ENCODE measurements at regions not wholly inside any gene's neighbourhood (a gene's known extent, or its start where the extent isn't known, plus 50 kb on each side); places are given as distances from the start of the nearest gene placed in this dataset.

- no peak for TF ChIP-seq ATF3 (IDR thresholded peaks at IDR 0.05; ENCODE audit: borderline replicate concordance, extremely low read depth, low read depth, low read length)
- no peak for TF ChIP-seq NR2F1 (conservative IDR thresholded peaks at IDR 0.05)
- no peak for TF ChIP-seq MEF2A (IDR thresholded peaks at IDR 0.05; ENCODE audit: insufficient read depth, low read depth, low read length)
- no peak for TF ChIP-seq RBBP5 (conservative IDR thresholded peaks at IDR 0.05)
- TF ChIP-seq POLR2AphosphoS5 (IDR thresholded peaks at IDR 0.05; ENCODE audit: low read length) = no peak
- no peak for TF ChIP-seq TAF1 (IDR thresholded peaks at IDR 0.05; ENCODE audit: borderline replicate concordance, low read depth, low read length)
- TF ChIP-seq POLR2A (IDR thresholded peaks at IDR 0.05; ENCODE audit: low read depth, low read length) = no peak
Observed at GRCh38 chr2:120815292-120815691, 79.6 kb downstream of the GLI2 start (continued).

GRCh38 chr2:120817136-120817955, 81.7 kb downstream of the GLI2 start:
- WGBS (ENCODE audit: insufficient coverage, insufficient replicate concordance, low lambda C conversion rate, missing lambda C conversion rate) = 64% methylated on average over 25 of the region's 25 CpGs
- intact Hi-C loops (cut with micrococcal nuclease; ENCODE audit: unreplicated experiment) (no loop called here), in situ Hi-C loops (cut with MboI) (no loop called here)
- no peaks in the 10 kb centered on the region for H3K79me2 ChIP-seq (ENCODE audit: control insufficient read depth, insufficient read depth, low read length)
- no peak overlapping the region for H3K4me2 ChIP-seq (ENCODE audit: control insufficient read depth, insufficient read depth)
- RAD21 ChIA-PET (ENCODE audit: unreplicated experiment) = no interaction called here
- SMC1A ChIA-PET (ENCODE audit: uncharacterized antibody, unreplicated experiment) = interaction anchor here (0.6 kb wide), 1 partner anchor 11 kb away, joined by 4 read pairs; no protein-coding TSS in a partner anchor
- H3K4me1 ChIP-seq (ENCODE audit: control insufficient read depth, insufficient read depth, low read length) = no peaks in the 10 kb centered on the region
- H3K9me3 ChIP-seq (replicated peaks; ENCODE audit: control insufficient read depth, insufficient read depth, low read length) = no peaks in the 10 kb centered on the region
- POLR2A ChIA-PET = no interaction called here
- CTCF ChIA-PET = no interaction called here
- FAIRE-seq = no peak
- no peaks in the 10 kb centered on the region for H3K36me3 ChIP-seq (ENCODE audit: control insufficient read depth in 2 of 2, insufficient read depth in 2 of 2, low read length in 1 of 2)
- no TSS peak for BruUV-seq (replicated peaks)
- no peak overlapping the region for H3K27ac ChIP-seq (ENCODE audit: control insufficient read depth, insufficient read depth)
- no peak overlapping the region for H3K4me3 ChIP-seq
- no peak overlapping the region for H2AFZ ChIP-seq (ENCODE audit: control insufficient read depth, low read depth, low read length)
- DNase-seq (ENCODE audit: low read depth, low spot score) = no peak
- no peaks in the 10 kb centered on the region for H4K20me1 ChIP-seq (ENCODE audit: control insufficient read depth, insufficient read depth)
- H3K27me3 ChIP-seq (replicated peaks in 1 of 2; ENCODE audit: control insufficient read depth in 2 of 2, insufficient read depth in 2 of 2, low read length in 1 of 2) = peaks cover under 1 to 2% of the 10 kb centered on the region in 2 experiments; a peak in 2 of 4 replicates
- no peak for ATAC-seq
- no peak overlapping the region for H3K9ac ChIP-seq (ENCODE audit: control insufficient read depth, insufficient read depth, low read length)
- TF ChIP-seq TCF3 (IDR thresholded peaks at IDR 0.05; ENCODE audit: borderline replicate concordance, insufficient read depth, low read depth, low read length) (no peak), NKRF (conservative IDR thresholded peaks at IDR 0.05) (no peak), YBX1 (IDR thresholded peaks at IDR 0.05) (no peak), ZBTB4 (CRISPR knock-in tag; IDR thresholded peaks at IDR 0.05) (no peak), ASH2L (IDR thresholded peaks at IDR 0.05; ENCODE audit: borderline replicate concordance, low read depth) (no peak), MYC (IDR thresholded peaks at IDR 0.05; ENCODE audit: insufficient read depth, insufficient read length, insufficient replicate concordance, low read length, severe bottlenecking) (no peak), MAX (IDR thresholded peaks at IDR 0.05; ENCODE audit: low read depth, low read length) (no peak), JUNB (IDR thresholded peaks at IDR 0.05) (no peak)
